Osteocyte (in vitro differentiated cells): ENCODE measurements at regions not wholly inside any gene's neighbourhood (a gene's known extent, or its start where the extent isn't known, plus 50 kb on each side); places are given as distances from the start of the nearest gene placed in this dataset.

Experiments
- DNase-seq: peaks from one replicate; pipeline ENCODE4 v3.0.0; 2021; ENCODE audit warnings: mixed read lengths; ENCODE audit not compliant: unreplicated experiment; ENCODE audit errors: extremely low spot score
- H3K27ac Mint-ChIP-seq: one replicate; pipeline ENCODE4 v1.8.0; 2021; ENCODE audit warnings: mild to moderate bottlenecking, mixed read lengths; ENCODE audit not compliant: unreplicated experiment
- H3K27me3 Mint-ChIP-seq: one replicate; pipeline ENCODE4 v1.8.0; 2021; ENCODE audit warnings: mixed read lengths; ENCODE audit not compliant: unreplicated experiment
- H3K36me3 Mint-ChIP-seq: one replicate; pipeline ENCODE4 v1.8.0; 2021; ENCODE audit warnings: mixed read lengths; ENCODE audit not compliant: unreplicated experiment
- H3K4me1 Mint-ChIP-seq: one replicate; pipeline ENCODE4 v1.8.0; 2021; ENCODE audit warnings: mixed read lengths; ENCODE audit not compliant: unreplicated experiment
- H3K4me3 Mint-ChIP-seq: one replicate; pipeline ENCODE4 v1.8.0; 2021; ENCODE audit warnings: mild to moderate bottlenecking, moderate library complexity, mixed read lengths; ENCODE audit not compliant: unreplicated experiment
- H3K9me3 Mint-ChIP-seq: one replicate; pipeline ENCODE4 v1.8.0; 2021; ENCODE audit warnings: mixed read lengths; ENCODE audit not compliant: unreplicated experiment
- TF ChIP-seq, protein P1 (sequence below): fragments of 200-600 bp; sonication (generic); IDR thresholded peaks from 2 replicates; pipeline ENCODE4 v1.5.0; 2021; ENCODE audit warnings: antibody characterized with exemption, mild to moderate bottlenecking, moderate library complexity

DNA sequence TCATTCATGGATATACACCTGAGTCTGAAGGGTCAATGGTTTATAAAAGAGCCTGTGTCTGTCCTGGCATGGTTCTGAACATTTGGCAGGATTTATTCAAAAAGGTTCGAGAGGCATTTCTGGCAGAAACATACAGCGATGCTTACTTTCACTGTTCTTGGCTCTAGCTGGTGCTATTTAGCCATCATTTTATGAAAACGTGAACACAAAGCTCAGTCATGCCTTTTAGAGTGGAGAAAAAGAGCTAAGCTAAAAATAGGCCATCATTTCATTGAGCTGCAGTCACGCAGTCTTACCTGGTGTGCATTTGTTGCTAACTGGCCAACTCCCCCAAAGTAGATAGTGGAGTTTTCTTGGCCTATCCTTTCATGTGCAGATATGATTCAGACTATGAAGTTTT lies 1209.5 kb downstream of the SLC16A7 start:
- H3K36me3 Mint-ChIP-seq: no peaks in the 10 kb centered on the region
- H3K27me3 Mint-ChIP-seq: no peaks in the 10 kb centered on the region
- H3K4me1 Mint-ChIP-seq: no peaks in the 10 kb centered on the region
- no peak overlapping the region for H3K4me3 Mint-ChIP-seq
- peaks cover 14% of the 10 kb centered on the region for H3K9me3 Mint-ChIP-seq
- DNase-seq: no peak
- no peak overlapping the region for H3K27ac Mint-ChIP-seq
- TF ChIP-seq, protein P1, sequence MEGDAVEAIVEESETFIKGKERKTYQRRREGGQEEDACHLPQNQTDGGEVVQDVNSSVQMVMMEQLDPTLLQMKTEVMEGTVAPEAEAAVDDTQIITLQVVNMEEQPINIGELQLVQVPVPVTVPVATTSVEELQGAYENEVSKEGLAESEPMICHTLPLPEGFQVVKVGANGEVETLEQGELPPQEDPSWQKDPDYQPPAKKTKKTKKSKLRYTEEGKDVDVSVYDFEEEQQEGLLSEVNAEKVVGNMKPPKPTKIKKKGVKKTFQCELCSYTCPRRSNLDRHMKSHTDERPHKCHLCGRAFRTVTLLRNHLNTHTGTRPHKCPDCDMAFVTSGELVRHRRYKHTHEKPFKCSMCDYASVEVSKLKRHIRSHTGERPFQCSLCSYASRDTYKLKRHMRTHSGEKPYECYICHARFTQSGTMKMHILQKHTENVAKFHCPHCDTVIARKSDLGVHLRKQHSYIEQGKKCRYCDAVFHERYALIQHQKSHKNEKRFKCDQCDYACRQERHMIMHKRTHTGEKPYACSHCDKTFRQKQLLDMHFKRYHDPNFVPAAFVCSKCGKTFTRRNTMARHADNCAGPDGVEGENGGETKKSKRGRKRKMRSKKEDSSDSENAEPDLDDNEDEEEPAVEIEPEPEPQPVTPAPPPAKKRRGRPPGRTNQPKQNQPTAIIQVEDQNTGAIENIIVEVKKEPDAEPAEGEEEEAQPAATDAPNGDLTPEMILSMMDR: no peak

DNA sequence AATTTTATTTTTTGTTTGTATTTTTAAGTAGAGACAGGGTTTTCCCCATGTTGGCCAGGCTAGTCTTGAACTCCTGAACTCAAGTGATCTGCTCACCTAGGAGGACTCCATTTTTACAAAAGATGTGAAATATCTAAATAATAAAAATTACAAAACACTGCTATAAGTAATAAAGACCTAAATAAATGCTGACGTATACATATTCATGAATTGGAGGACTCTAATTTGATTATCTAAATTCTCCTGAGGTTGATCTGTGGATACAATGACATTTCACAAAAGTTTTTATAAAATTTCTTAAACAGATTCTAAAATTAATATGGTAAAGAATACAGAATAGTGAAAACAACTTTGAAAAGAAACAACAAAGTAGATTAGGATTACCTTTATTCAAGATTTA lies 1224.0 kb downstream of the SLC16A7 start:
- Mint-ChIP-seq H3K4me3 (no peak overlapping the region), H3K9me3 (peaks cover 22% of the 10 kb centered on the region), H3K4me1 (no peaks in the 10 kb centered on the region), H3K27me3 (no peaks in the 10 kb centered on the region), H3K27ac (no peak overlapping the region), H3K36me3 (no peaks in the 10 kb centered on the region)
- no peak for DNase-seq
- TF ChIP-seq, protein P1: no peak

DNA sequence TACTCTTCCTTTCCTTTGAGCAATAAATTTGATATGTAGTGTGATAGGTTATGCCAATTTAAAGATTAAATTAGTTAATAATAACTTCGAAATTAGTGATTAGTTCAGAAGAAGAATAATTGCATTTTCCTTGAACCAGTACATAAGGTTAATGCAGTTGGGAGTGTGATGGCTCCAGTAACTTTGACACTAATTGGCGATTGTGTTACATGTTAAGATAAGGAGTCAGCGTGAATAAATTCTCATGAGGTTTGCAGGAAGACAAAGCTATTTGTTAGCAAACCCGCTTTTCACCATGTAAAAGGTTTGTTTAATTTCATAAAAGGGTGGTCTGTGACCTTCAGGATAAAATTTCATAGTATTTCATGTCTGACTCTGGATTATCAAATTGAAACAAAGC lies 1226.8 kb downstream of the SLC16A7 start:
- H3K27ac Mint-ChIP-seq: no peak overlapping the region

DNA sequence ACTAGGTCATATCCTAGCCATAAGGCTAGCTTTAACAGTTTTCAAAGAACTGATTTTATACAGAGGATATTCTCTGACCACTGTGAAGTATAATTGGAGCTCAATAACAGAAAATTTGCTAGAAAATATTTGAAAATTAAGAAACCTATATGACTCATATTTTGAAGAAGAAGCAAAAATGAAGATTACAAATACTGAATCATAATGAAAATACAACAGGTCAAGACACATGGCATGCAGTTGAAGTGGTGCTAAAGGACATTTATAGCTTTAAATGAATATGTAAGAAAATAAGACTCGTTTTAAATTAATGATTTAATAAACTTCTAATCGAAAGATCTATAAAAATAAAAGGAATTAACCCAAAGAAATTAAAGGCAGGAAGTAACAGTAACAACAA lies 1234.6 kb downstream of the SLC16A7 start:
- no peaks in the 10 kb centered on the region for H3K9me3 Mint-ChIP-seq
- H3K4me1 Mint-ChIP-seq: no peaks in the 10 kb centered on the region
- TF ChIP-seq, protein P1: no peak
- no peak overlapping the region for H3K4me3 Mint-ChIP-seq
- no peak for DNase-seq
- H3K36me3 Mint-ChIP-seq: no peaks in the 10 kb centered on the region
- H3K27ac Mint-ChIP-seq: no peak overlapping the region
- no peaks in the 10 kb centered on the region for H3K27me3 Mint-ChIP-seq

More for the DNA sequence above, 1226.8 kb downstream of the SLC16A7 start:
- DNase-seq: no peak
- no peaks in the 10 kb centered on the region for H3K36me3 Mint-ChIP-seq
- TF ChIP-seq, protein P1: no peak
- H3K9me3 Mint-ChIP-seq: peaks cover 7% of the 10 kb centered on the region
- no peaks in the 10 kb centered on the region for H3K4me1 Mint-ChIP-seq
- no peak overlapping the region for H3K4me3 Mint-ChIP-seq
- H3K27me3 Mint-ChIP-seq: no peaks in the 10 kb centered on the region

DNA sequence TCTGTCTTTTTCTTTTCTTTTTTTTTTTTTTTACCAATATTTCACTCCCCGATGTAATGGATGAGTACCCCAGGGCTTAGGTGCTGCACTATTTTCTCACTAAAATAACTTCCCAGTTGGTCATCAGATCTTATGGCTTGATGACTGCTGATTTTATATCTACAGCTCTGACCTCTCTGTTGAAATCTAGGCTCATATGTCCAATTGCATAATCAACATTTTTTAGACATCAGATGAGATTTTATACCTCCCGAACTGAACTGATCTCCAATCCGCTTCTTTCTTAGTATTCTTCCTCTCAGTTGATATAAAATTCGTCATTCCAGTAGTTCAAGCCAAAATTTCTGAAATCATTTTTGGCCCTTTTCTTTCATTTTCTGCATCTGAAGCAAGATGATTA lies 1236.5 kb downstream of the SLC16A7 start:
- H3K27me3 Mint-ChIP-seq: no peaks in the 10 kb centered on the region
- no peak overlapping the region for H3K27ac Mint-ChIP-seq
- H3K9me3 Mint-ChIP-seq: no peaks in the 10 kb centered on the region
- H3K4me3 Mint-ChIP-seq: no peak overlapping the region
- no peaks in the 10 kb centered on the region for H3K4me1 Mint-ChIP-seq
- no peak for DNase-seq
- TF ChIP-seq, protein P1: no peak
- H3K36me3 Mint-ChIP-seq: no peaks in the 10 kb centered on the region
